GM18517 (cell line): ENCODE measurements at regions not wholly inside any gene's neighbourhood (a gene's known extent, or its start where the extent isn't known, plus 50 kb on each side); places are given as distances from the start of the nearest gene placed in this dataset.
"Not testable (repeated sequence)": the region's sequence is repeated elsewhere in the genome, so short reads cannot be mapped to it uniquely, and the experiment has no call there.

Experiments
- ATAC-seq: cut with Tn5 transposase; IDR thresholded peaks from one replicate; pipeline ENCODE4 v1.9.1; 2021; ENCODE audit warnings: mild to moderate bottlenecking, moderate library complexity; ENCODE audit not compliant: unreplicated experiment

DNA sequence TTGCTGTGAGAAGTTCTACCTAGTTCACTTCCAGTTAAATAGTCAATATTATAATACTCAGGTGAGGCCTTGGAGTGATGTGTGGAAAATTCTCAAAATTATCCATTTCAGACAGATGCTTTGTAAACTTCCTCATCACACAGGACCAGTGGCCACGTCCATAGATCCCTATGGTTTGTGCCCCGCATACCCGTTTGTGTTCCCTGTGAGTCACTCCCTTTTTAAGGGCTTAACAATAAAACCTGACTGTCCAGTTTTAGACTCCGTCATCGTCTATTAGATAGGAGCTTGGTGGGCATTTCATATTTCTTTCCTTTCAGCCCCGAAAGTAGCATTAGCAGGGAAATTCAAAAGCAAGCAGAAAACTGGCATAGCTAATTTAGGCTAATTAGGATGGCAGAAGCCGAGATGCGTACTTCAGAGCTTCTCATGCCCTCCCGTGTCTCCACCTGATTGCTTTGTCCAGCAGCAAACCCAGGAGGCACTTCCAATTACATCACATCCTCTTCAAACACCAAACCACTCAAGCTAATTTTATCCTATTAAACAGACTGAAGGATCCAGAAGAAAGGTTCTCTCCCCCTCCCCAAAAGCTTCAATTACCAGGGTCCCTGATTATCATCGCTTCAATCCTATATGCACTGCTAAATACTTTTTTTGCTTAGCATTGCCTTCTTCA lies 186.6 kb upstream of the OTX2 start:
- no peak for ATAC-seq

DNA sequence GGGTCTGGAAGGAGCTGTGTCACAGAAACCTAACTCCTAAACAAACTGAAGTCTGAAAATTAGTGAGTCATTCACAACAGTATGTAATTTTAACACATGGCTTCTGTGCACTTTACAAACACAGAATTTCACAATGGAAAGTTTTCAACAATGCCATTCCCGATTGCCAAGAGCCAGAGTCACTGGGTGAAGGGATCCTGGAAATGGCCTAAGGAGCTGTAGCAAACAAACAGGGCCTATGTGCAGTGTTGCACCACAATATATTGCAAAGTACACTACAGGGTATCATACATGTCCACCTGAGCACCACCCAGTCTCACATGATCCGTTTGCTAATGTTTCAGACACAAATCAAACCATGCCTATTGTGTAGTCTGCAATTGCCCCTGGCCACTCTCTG lies 184.7 kb upstream of the OTX2 start:
- no peak for ATAC-seq

DNA sequence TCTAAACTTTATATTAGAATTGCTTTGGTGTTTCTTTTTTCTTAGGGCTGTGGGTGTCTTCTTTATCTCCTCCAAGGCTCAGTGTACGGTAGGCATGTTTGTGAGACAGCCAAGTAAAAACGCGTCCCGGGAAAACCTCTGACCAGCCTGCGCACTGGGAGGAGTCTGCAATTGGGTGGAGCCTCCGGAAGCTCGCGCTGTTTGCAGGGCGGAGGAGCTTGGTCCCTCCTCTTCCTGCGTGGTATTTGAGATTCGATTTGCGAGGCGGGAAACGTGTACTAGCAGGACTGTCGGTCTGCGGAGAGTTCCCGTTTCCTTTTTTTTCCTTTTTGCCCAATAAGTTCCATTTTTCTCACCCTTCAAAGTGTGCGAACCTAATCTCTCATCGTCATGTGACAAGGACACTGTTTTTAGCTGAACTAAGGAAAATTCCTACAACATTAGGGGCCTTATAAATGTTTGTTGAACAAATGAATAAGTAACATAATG lies 182.1 kb upstream of the OTX2 start:
- no peak for ATAC-seq

DNA sequence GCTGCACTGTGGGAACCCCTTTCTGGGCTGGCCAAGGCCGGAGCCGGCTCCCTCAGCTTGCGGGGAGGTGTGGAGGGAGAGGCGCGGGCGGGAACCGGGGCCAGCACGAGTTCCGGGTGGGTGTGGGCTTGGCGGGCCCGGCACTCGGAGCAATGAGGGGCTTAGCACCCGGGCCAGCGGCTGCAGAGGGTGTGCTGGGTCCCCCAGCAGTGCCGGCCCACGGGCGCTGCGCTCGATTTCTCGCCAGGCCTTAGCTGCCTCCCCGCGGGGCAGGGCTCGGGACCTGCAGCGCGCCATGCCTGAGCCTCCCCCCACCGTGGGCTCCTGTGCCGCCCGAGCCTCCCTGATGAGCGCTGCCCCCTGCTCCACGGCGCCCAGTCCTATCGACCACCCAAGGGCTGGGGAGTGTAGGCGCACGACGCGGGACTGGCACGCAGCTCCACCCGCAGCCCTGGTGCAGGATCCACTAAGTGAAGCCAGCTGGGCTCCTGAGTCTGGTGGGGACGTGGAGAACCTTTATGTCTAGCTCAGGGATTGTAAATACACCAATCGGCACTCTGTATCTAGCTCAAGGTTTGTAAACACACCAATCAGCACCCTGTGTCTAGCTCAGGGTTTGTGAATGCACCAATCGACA lies 180.8 kb upstream of the OTX2 start:
- ATAC-seq: not testable (repeated sequence)

DNA sequence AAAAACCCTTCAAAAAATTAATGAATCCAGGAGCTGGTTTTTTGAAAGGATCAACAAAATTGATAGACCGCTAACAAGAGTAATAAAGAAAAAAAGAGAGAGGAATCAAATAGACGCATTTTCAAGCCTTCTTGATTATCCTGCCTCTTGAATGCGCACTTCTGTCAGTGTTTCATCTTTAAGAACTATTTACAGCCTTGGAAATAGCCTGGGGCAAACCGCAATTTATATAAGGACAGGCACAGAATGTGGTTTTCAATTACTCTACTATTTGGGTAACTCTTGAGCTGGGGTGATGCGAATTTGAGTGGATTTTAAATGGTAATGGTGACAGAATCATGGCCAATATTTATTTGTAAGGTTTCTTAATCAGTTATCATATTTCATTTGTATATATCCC lies 179.1 kb upstream of the OTX2 start:
- ATAC-seq: no peak

DNA sequence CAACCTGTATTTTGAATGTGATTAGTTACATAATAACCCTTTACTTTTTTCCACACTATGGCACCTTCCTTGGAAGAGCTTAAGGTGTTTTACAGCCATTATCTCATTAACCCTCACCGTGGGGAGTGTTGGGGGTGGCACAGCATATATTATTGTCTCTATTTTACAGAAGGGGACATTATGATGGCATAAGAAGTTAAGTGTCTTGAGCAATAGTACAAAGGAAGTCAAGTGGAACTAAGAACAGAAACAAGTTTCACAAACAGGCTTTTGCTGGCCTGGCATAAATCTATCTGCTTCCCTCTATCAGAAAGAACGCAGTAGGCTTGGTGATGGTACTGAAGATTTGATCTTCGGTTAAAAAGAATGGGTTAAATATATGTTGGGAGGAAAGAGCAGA lies 169.7 kb upstream of the OTX2 start:
- no peak for ATAC-seq

DNA sequence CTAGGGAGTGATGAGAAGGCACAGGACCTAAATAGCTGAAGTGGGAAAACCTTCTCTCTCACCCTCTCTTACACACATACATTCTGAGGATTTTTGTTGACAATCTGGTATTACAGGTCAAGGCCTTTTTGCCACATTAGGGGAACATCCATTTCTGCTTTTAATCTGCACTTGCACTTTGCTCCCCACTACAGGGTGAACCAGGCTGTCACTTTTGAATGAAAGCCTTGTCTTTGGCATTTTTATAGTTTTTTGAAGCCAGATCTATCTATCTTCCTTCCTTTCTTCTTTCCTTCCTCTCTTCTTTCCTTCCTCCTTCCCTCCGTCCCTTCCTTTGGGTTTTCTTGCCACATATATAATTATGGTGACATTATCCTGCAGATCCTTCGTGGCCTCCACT lies 165.9 kb upstream of the OTX2 start:
- no peak for ATAC-seq

DNA sequence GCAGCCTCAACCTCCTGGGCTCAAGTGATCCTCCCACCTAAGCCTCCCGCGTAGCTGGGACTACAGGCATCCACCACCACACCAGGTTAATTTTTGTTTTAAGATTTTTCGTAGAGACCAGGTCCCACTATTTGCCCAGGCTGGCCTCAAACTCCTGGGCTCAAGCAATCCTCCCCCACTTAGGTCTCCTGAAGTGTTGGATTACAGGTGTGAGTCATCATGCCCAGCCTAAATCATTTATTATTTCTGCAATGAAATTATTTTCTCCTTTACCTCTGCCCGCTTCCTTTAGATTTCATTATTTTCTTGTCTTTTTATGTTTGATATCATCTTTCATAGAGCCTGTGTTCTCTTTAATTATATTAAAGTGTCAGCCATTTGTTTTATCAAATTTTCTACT lies 165.2 kb upstream of the OTX2 start:
- no peak for ATAC-seq

DNA sequence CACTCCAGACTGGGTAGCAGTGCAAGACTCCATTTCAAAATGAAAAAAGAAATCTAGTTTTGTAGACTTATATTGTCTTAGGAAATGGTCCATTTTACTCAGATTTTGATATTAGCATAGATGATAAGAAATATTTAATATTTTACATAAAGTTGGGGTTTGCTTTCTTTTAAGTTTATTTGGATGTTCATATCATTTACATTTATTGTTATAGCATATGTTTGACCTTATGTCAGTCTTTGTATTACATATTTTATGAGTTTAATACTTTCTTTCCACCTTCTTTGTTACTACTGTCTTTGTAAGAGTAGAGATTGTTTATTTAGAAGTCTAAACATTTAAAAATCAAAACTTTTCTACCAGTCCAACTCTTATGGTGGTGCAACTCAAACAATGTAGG lies 162.7 kb upstream of the OTX2 start:
- no peak for ATAC-seq

DNA sequence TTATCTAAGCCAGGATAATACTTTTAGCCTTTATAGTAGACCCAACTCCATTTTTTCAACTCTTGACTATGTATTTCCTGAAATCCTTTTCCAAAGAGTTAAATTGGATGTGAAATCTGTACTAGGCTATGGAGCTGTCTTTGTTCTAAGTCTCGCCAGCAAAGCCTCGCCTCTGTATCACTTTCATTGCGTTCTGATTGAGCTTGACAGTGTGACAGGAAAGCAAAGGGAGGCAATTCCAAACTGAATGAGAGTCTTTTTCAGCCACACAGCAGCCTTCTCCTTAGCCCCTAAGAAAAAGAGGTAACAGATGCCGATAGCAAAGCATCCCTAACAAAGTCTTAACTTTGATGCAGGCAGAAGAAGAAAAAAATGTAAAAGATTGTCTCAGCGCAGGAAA lies 154.6 kb upstream of the OTX2 start:
- ATAC-seq: no peak

DNA sequence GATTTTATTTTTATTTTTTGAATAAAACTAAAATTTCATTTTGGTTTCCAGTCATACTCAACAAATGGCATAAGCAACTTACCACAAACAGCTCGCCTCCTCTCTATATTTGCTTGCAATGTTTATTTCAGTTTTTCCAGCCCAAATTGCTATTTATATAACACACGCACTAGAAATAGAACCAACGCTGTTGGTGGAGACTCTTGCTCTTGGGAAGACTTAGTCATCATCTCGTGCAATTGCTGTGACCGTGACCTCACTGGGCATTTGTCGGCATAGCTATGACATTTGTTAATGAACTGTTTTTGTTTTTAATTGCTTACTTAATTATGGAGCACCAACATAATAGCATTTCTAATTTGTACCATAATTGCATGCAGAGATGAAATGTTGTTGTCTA lies 153.1 kb upstream of the OTX2 start:
- ATAC-seq: no peak

DNA sequence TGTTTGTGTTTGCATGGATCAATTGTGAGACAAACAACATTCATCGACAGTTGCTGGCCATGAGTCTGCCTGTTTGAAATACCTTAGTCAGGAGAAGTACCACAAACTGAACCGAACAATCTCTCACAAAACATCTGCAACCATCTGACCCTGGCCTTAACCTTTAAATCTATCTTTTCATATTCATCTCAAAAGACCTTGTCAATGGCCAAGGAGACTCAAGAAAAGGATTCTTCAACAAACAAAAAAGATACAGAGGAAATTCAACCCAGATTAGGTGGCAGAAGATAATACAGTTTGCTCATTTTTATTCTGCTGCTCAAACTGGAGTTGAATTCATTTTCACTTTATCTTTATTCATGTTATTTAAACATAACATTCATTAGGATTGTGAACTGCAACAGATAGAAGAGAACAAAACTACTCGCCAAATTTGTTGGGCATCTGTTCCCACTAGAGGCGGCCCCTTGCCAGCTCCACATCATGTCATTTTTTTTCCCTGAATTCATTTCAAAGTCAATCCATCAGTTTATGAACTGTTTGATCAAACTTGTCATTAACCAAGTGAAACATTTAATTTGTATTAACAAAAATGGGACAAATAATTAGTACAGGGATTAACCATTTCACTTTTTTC lies 152.3 kb upstream of the OTX2 start:
- ATAC-seq: no peak

DNA sequence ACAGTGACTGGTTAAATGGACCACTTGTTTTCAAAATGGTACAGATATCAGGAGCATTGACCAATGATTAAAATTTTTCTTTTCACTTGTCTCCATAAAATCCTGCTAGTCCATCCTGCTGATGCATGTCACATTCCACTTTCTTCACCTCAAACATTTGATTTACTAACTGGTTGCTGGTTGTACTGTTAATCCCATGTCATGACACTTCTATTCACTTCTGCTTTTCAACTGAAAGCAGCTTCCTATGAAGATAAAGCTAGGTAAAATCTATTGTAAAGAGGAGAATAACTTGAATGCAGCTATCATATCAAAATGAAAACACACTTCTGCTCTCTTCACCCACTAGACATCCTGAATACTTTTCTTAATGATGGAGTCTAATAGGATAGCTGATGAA lies 149.6 kb upstream of the OTX2 start:
- no peak for ATAC-seq

DNA sequence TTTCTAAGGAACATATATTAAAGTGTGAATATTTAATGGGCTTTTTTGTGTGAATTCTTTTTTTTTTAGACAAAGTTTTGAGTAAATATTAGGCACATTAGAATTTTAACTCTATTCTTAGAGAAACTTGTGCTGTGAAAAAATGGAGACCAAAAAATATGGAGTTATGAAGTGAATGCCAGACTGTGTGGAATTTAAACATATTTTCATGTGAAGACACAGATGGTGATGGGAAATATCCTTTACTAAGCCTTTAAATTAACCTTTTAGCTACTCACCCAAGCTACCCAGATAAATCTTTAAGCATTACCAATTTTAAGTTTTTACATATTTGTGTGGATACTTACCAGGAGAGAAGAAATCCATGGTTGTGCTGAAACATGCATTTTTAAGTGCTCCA lies 148.8 kb upstream of the OTX2 start:
- no peak for ATAC-seq

DNA sequence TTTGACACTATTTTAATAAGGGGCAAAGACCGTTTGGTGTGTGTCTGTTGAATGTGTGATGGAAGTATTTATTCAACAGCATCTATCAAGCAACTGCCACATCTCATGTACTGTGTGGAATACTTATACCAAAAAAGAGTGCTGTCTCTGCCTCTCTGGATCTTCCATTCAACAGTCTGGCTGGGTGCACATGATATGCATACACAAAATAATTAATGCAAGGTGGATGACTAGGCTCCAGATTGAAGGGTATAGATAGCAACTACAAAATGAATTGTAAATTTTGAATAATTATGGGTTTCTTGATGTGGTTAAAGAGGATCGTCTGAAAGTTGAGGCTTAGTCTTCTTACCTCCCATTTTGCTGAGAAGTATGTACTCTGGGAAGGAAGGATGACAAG lies 145.9 kb upstream of the OTX2 start:
- ATAC-seq: no peak

DNA sequence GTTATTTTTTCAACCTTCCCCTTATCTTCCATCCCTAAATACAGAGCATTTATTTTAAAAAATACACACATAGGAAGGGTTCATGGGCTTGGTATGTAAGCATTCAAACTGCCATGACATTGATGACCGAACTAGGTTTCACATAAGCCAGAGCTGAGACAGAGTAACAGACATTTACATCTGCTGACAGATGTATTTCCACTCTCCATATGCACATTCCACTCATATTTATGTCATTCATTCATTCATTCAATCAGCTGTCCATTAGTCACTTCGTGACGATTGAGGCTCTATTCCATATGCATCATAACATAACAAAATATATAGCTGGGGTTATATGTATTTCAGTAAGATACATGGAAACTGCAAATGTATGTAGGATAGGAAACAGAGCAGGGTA lies 145.5 kb upstream of the OTX2 start:
- ATAC-seq: no peak

DNA sequence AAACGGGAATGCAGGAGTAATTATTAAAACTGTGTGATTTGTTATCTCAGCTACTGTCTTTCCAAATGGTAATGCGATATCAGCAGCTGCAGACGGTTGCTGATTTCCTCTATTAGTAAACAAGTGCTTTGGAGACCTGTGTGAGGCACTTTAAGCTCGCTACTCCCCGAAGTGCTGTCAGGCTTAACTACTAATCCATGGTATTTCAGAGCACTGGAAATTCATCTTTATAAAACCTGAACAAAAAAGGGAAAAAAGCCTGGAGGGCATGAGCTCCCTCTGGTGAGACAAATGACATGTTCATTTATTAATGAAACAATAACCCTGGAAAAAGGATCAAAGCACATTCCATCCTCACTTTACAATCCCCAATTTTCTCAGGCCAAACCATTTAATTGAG lies 143.6 kb upstream of the OTX2 start:
- ATAC-seq: no peak

DNA sequence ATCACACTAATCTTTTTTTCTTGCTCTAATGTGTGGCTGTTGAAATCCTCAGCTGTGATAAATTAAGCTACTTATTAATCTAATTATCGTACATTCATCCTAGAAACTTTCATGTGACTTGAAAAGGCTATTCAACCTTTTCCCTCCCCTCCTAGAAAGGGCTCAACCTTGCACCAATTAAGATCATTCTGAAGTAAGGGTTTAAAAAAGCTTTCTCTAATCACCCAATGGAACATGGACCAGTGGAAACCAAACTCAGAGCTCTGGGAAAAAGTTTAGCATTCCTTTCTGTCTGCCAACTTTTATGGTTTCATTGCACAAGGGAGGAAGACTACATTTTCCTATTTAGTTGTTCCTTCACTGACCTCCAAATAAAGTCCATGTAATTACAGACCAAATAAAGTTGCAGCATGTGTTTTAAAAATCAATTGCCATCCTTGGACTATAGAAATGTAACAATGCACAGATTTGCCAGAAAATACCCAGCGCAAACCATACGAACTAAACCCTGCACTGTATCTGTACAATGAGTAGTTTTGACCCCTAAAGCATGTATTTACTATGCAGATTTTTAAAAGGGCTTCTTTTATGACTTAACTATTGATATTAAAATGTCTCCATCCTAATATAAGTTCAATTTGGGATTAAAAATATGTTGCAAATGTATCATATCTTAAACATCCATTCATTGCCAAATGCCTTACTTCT lies 142.6 kb upstream of the OTX2 start:
- no peak for ATAC-seq

DNA sequence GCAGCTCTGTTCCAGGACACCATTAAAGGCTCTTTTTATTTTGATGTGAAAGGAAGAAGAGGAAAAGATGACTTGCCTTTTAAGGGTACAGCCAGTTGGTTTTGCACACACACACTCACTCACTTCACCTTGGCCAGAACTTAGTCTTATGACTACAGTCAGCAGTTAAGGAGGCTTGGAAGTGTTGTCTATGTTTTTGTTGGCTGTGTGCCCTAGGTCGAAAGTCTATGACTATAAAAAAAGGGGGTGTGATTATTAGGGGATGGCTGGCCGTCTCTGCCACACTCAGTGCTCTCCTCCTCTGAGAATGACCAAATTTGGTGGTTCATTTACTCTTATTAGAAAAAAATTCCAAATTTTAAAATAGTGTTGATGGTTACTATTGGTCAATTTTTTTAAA lies 139.5 kb upstream of the OTX2 start:
- ATAC-seq: no peak

DNA sequence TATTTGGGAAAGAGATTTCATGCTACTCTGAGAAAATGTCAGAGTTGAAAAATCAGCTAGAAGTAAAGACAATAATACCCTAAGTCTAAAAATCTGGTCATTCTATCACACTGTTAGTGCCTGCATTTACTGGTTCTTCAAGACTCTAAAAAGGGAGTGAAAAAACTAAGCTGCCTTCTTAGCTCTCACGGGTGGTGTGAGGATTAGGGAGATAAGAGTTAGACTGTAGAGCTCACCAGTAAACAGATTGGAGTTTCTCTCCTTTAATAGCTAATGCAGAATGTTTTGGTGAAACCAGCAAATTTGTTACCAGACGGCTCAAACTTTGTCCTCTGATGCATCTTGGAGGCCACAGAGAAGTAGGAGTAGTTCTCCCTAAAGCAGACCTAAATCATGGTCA lies 135.0 kb upstream of the OTX2 start:
- ATAC-seq: no peak

DNA sequence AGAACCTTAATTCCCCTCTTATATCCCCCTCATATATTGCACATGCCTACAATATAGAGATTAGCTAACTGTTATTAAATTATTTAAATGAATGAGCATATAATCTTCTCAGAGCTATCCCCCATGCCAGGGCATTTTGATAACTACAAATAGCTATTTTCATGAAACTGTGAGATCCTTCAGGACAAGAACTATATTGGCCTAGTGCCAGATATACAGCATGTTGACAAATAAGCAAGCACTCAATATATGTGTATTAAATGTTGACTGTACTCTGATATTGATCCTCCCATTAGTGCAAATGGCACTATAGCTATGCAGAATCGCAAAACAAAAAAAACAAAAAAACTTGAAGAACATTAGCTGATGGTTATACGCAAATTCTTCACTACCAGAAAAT lies 134.1 kb upstream of the OTX2 start:
- ATAC-seq: no peak

DNA sequence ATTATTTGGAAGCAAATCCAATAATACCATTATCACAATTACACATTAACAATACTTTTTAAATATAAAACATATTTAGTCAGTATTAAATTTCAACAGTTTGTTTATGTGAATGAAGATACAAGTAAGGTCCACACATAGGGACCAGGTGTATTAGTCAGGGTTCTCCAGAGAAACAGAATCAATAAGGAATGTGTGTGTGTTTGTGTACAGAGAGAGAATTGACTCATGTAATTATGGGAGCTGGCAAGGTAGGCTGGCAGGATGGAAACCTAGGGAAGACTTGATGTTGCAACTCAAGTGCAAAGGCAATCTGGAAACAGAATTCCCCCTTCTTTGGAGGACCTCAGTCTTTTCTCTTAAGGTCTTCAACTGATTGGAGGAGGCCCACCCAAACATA lies 123.2 kb upstream of the OTX2 start:
- no peak for ATAC-seq
